ENCODE measurements at regions not wholly inside any gene's neighbourhood (a gene's known extent, or its start where the extent isn't known, plus 50 kb on each side); places are given as distances from the start of the nearest gene placed in this dataset.

GRCh38 chr20:4299773-4300172 lies 50.7 kb upstream of the ADRA1D start:
- no peaks in the 10 kb centered on the region for H3K79me1 ChIP-seq (ENCODE audit: low read depth, low read length)
- H3K36me3 ChIP-seq (ENCODE audit: control insufficient read depth in 2 of 4, insufficient read depth in 4 of 4, low read length in 3 of 4), result no peaks in the 10 kb centered on the region
- TF ChIP-seq KDM4A (IDR thresholded peaks at IDR 0.05; ENCODE audit: low read depth, low read length, severe bottlenecking), result no peak
- no peak for TF ChIP-seq RXRA (IDR thresholded peaks at IDR 0.05; ENCODE audit: insufficient read depth, low read depth, low read length)
- TF ChIP-seq BRCA1 (IDR thresholded peaks at IDR 0.05; ENCODE audit: low read depth, low read length), result no peak
- TF ChIP-seq CBX8 (IDR thresholded peaks at IDR 0.05; ENCODE audit: borderline replicate concordance, low read depth, low read length), result no peak
- TF ChIP-seq SP1 (IDR thresholded peaks at IDR 0.05; ENCODE audit: low read depth, low read length), result no peak
- TF ChIP-seq MAFK (IDR thresholded peaks at IDR 0.05; ENCODE audit: low read depth, low read length), result no peak
- no peak for TF ChIP-seq JUND (IDR thresholded peaks at IDR 0.05; ENCODE audit: low read length)
- no peak for TF ChIP-seq HDAC6 (IDR thresholded peaks at IDR 0.05; ENCODE audit: low read depth, low read length)
- no peak for TF ChIP-seq HDAC2 (IDR thresholded peaks at IDR 0.05; ENCODE audit: borderline replicate concordance in 1 of 2, low read depth in 2 of 2, low read length in 2 of 2)
- no peak for TF ChIP-seq RFX5 (IDR thresholded peaks at IDR 0.05; ENCODE audit: borderline replicate concordance, low read depth, low read length)
- no peaks in the 10 kb centered on the region for H4K20me1 ChIP-seq (replicated peaks in 1 of 2; ENCODE audit: control insufficient read depth in 1 of 2, insufficient read depth in 2 of 2, low read length in 2 of 2)
- H3K4me2 ChIP-seq (ENCODE audit: insufficient read depth in 1 of 2, low read depth in 2 of 2, low read length in 2 of 2), result no peak overlapping the region
- 92% methylated on average over 2 of the region's 2 CpGs; no CpG with 5 or more reads in 1 of the 2 experiments for WGBS, 2 experiments (ENCODE audit: extremely low coverage in 1 of 2, insufficient coverage in 1 of 2, insufficient read length in 1 of 2, insufficient replicate concordance in 2 of 2, low coverage in 1 of 2, low lambda C conversion rate in 2 of 2, missing lambda C conversion rate in 1 of 2)
- H2BK15ac ChIP-seq (ENCODE audit: low read length), result no peak overlapping the region
- no peaks in the 10 kb centered on the region for H3K27me3 ChIP-seq (replicated peaks in 1 of 4; ENCODE audit: control insufficient read depth in 3 of 4, extremely low read depth in 1 of 4, insufficient read depth in 3 of 4, low read length in 3 of 4)
- H4K8ac ChIP-seq (ENCODE audit: extremely low read depth, insufficient read depth, low read length), result no peak overlapping the region
- no peak overlapping the region for H3K4me3 ChIP-seq (ENCODE audit: extremely low read depth in 1 of 4, insufficient read depth in 2 of 4, low read depth in 3 of 4, low read length in 4 of 4)
- no peak overlapping the region for H3K56ac ChIP-seq (replicated peaks; ENCODE audit: insufficient read length, low read depth, low read length)
- no peaks in the 10 kb centered on the region for H3K79me2 ChIP-seq (ENCODE audit: control insufficient read depth in 1 of 2, insufficient read depth in 2 of 2, low read length in 2 of 2)
- DNase-seq (ENCODE audit: low read depth in 1 of 2, low spot score in 2 of 2) (no peak), FAIRE-seq (no peak)
- no peak overlapping the region for H2BK5ac ChIP-seq (ENCODE audit: low read depth, low read length)
- H3K23ac ChIP-seq (ENCODE audit: insufficient read length), result no peak overlapping the region
- ChIA-PET POLR2A (ENCODE audit: partially characterized antibody) (no interaction called here), CTCF (ENCODE audit: partially characterized antibody) (interaction anchor here (0.6 kb wide), 1 partner anchor 127 kb away, joined by 3 read pairs; no protein-coding TSS in a partner anchor)
- no peaks in the 10 kb centered on the region for H3K9me3 ChIP-seq (ENCODE audit: insufficient read depth in 2 of 2, low read depth in 1 of 2, low read length in 1 of 2)
- H3K4me1 ChIP-seq (replicated peaks in 1 of 4; ENCODE audit: control insufficient read depth in 3 of 4, insufficient read depth in 4 of 4, low read length in 3 of 4), result no peaks in the 10 kb centered on the region
- no peak overlapping the region for H4K5ac ChIP-seq (ENCODE audit: insufficient read length, low read depth, low read length)
- H2AFZ ChIP-seq (ENCODE audit: low read length), result no peak overlapping the region
- no peak overlapping the region for H2BK20ac ChIP-seq (ENCODE audit: low read length)
- no peak overlapping the region for H3K18ac ChIP-seq (ENCODE audit: extremely low read depth, low read length)
- H3K14ac ChIP-seq (ENCODE audit: insufficient read length), result no peak overlapping the region
- no peak overlapping the region for H3K9ac ChIP-seq (replicated peaks in 1 of 4; ENCODE audit: extremely low read depth in 1 of 4, low read depth in 3 of 4, low read length in 3 of 4)
- no peak overlapping the region for H3K4ac ChIP-seq (replicated peaks; ENCODE audit: insufficient read length, low read depth, low read length)
- no peak overlapping the region for H3K27ac ChIP-seq (ENCODE audit: low read depth, low read length)
- H4K91ac ChIP-seq (replicated peaks; ENCODE audit: insufficient read length, low read length), result no peak overlapping the region
- H2AK5ac ChIP-seq (ENCODE audit: low read depth, low read length), result no peak overlapping the region
- no peak overlapping the region for H2BK120ac ChIP-seq (replicated peaks; ENCODE audit: low read depth, low read length)
- no peaks in the 10 kb centered on the region for H3K23me2 ChIP-seq (ENCODE audit: low read depth, low read length)
- H2BK12ac ChIP-seq (ENCODE audit: low read depth, low read length), result no peak overlapping the region

Data from H1 (cell line).